NCI-H82 (cell line): ENCODE measurements at regions not wholly inside any gene's neighbourhood (a gene's known extent, or its start where the extent isn't known, plus 50 kb on each side); places are given as distances from the start of the nearest gene placed in this dataset.

ENCODE experiments used
- DNase-seq: peaks from one replicate; lab custom pipeline; 2025; lab: John Stamatoyannopoulos, UW

DNA sequence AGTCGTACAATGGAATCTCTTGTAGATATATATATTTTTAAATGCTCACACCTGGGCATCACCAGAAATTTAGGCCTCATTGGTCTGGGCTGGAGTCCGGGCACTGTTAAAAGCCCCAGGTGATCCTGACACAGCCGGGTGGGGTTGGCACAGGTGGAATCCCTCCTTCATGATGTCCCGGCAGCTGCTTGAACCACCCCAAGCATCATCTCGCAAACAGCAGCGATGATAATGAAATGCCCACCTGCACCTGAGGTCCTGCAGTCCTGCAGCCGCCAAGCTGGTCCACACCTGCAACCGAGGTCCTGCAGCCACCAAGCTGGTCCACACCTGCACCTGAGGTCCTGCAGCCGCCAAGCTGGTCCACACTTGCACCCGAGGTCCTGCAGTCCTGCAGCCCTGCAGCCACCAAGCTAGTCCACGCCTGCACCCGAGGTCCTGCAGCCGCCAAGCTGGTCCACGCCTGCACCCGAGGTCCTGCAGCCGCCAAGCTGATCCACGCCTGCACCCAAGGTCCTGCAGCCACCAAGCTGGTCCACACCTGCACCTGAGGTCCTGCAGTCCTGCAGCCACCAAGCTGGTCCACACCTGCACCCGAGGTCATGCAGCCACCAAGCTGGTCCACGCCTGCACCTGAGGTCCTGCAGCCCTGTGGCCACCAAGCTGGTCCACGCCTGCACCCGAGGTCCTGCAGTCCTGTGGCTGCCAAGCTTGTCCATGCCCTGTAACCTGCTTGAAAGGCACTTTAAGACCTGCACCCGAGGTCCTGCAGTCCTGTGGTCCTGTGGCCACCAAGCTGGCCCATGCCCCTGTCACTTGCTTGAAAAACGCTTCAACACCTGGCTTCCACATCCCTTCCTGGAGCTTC, 261.2 kb downstream of the DLL1 start:
- DNase-seq, result no peak

DNA sequence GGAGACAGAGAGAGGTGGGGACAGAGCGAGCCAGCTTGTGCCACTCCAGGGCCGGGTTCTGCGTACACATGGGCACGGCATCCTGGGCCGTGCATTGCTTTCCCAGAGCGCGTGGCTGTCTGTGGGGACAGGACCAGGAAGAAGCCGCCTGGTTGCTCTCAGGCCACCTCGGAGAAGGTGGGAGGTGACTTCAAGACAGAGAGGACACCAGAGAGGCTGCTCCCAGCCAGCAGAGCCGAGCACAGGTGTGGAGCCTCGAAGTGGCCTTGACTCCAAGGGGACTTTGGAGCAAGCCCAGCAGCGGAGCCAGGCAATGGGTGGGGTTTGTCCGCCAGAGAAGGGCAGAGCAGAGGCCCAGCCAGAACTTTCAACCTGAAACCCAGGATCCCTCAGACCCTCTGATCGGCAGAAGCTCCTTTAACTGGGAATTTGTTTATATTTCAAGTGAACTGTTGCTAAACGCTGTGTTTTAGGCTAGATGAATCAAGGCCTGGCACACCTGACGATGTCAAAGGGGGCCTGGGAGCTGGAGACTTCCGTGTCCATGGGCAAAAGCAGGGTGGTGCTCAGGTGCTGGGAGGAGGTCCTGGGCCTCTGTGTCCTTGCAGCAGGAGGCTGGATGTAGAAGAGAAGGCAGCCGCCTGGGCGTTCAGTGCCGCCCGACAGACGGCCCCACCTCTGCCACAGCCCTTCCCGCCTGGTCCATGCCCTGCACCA, 262.1 kb downstream of the DLL1 start:
- no peak for DNase-seq

DNA sequence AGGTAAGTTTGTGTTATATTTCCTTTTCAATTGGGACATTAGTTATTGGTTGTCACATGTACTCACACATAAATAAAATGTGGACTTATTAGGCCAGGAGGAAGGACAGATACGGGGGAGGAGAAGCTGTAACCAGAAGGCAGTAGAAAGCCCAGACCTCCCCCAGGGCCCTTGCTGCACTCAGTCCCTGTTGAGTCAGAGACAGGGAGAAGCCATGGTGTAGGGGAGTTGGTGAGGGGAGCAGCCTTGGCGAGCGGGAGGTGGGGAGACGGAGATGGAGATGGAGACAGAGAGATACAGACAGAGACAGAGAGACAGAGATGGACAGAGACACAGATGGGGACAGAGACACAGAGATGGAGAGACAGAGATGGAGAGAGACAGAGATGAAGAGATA, 263.2 kb downstream of the DLL1 start:
- no peak for DNase-seq

DNA sequence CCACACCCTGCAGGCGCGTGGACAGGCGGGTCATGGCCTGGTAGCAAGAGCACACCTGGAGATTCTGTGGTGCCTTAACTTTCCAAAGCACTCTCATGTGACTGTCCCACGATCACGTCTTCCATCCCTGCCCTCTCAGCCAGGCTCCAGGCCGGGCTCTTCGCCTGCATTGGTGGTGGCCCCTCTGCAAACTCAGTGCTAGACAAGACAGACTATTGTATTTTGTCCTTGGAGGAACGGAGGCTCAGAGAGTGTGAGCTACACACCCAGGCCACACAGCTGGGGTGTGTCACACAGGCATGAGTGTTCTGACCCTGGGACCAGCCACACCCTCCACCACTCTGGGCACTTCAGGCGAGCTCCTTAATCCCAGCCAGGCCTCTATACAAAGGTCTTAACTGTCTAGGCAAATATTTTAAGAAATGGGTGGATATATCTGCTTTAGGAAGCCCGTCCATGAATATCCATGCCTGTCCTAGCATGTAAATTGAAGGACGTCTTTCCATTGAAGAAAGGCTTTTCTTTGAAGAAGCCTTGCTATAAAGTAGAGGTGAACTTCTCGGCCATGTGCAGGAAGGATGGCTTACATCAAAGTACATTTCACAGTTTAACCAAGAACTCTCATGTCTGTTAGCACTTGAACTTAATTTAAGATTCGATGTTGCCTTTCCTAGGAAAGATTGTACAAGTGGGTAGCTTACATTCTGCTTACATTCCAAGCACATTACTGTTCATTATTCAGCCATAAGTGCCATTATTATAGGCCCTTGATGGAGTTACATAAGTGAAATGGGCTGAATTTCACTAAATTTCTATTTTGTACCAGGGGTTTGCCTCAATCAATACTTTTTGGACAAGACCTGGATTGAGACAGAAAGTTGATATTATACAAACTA, 263.9 kb downstream of the DLL1 start:
- no peak for DNase-seq

DNA sequence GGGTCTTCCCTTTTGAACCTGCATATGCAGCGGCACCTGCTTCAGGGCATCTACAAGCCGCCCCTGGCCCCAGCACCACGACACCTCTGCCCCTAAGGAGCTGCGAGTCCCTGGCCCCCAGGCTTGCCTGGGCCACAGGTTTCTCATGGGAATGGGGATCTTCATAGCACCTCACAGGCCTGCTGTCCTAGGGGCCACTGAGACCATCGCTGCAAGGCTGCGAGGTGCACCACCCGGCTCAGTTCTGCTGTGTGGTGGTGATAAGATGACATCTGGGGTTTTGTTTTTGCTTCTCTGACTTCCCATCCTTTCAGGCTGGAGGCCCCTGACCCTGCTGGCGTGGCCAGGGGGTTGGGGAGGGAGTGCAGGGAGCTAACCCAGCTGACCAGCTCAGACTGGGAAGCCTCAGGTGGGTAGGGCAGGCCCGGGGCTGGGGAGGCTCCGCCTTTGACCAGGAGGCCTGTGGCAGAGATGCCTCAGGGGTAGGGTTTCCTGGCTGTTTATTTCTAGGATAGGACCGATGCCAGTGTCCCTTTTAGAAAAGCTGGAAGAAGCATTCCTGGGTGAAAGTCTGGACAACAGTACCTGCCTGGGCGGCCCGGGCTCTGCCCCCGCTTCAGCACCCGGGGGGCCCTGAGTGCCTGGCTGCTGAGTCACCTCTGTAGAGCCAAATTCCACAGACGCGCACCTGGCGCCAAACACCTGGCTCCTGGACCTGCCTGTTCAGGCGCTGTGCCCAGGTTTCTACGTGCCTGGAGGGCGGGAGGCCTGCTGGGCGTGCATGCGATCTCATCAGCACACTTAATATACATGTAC, 264.7 kb downstream of the DLL1 start:
- DNase-seq, result no peak

- DNase-seq, result no peak
These were observed 265.5 kb downstream of the DLL1 start for GRCh38 chr6:170025341-170025911.

DNA sequence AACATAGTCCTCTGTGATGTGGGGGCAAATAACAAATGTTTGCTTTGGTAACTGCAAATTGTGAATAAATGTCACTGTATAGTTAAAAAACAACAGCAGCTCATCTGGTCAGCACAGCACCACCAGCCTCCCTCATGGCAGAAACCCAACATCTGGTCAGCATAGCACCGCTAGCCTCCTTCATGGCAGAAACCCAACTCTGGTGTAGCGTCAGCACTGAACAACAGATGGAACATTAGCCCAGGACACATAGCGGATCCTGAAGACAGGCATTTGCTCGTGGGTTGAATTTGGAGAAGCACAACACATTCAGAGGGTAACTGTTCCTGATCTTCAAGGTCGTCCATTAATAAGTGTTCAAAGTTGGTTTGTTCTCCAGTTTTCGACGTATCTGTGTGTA, 265.9 kb downstream of the DLL1 start:
- DNase-seq, result no peak

GRCh38 chr6:170023620-170024521, 267.0 kb downstream of the DLL1 start:
- DNase-seq, result no peak

- DNase-seq, result no peak
These were observed 267.9 kb downstream of the DLL1 start for GRCh38 chr6:170022827-170023619.

DNA sequence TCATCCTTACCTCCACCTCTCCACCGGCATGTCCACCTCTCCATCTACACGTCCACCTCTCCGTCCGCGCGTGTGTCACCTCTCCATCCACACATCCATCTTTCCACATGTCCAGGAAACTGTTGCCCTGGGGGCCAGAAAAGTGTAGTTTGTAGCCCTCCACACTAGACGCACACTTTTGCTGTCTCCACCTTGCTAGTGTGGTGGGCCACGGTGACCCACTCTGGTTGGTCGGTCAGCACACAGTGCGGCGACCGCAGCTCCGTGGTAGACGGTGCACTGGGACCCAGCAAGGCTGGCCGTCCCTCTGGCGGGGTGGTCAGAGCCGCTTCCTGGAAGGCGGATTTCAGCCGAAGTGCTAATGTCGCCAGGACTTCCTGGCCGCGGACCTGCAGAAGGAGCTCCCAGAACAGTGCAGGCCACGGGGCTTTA, 268.6 kb downstream of the DLL1 start:
- no peak for DNase-seq

DNA sequence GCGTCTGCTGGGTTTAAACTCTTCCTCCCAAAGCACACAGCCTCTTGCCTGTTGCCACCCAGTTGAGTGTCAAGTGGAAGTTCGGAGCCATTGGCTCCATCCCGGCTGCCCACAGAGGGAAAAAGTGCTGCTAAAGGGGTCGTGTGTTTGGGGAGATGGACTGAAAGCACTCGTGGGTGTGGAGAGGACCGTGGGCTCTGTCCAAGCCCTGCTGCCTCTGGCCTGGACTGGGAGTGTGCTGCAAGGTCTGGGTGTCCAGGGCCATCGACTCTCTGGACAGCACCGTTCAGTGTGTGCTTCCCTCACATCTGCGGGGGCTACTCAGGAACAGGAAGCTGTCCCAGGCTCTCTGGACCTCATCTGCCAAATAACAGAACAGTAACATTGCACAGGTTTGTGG, 269.3 kb downstream of the DLL1 start:
- no peak for DNase-seq

DNA sequence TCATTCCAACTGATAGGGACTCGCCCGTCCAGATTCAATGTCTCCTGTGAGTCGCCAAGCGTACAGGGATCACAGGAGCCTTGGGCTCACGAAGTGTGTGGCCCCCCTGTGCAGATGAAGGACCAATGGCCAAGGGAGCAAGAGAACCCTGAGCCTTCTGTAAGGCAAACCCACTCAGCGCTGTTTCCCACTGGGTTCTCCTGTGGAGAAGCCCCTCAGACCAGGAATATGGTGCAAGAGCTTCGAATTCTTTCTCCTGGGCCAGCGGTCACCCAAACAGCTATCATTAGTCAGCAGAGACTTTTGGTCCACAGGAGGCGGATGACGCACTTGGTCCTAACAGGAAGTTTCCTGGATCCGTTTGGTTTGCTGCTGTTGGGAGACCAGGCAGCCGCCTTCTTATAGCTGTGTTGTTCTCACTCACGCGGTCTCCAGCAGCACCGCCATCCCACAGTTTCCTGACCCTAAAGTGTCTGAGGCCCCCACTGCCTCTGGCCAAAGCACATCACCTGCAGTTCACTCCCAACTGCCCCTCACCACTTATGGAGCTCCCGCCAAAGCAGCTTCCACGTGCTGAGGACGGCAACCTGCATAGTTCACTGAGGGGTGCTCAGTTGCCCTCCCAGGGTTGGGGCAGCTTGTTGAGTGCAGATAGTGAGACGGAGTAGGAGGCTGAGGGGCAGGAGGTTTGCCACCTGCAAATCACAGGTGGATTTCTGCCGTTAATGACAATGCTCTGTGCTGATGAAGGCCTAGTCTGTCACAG, 268.6 kb downstream of the ERMARD start:
- no peak for DNase-seq

DNA sequence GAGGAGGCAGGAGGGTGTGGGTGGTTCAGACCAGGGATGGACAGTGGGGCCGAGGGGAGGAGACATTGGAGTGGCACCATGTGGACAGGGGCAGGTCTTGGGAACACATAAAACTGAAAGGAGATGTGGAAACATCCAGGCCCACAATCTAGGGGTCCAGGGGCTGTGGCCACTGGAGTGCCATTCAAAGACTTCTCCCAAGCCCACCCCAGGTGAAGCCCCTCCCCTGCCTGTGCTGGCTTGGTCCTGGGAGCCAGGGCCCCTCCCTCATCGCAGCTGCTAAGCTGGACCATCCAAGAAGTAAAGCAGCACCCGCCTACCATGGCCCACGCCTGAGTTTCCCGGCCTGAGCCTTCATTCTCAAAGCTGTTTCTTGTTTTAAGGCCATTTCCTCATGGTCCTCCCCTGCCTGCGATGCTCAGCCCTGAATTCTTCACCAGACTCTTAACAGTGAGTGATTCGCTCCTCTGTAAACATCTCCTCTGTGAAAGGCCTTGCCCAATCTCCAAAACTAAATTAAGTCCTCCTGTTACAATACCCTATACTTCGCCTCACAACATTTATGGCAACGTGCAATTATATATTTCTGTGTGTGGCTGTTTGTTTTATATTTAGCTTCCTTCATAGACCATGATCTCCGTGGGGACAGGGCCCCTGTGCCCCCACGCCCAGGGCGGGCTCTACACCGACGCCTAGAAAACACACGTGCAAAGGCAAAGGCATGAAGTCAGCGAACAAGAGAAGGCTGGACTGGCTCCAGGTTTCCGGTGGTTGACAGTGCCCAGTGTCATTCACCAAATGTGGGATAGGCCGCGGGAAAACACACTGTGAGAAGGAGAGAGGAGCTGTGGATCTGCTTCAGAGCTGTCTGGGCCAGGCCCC, 267.8 kb downstream of the ERMARD start:
- DNase-seq, result no peak

DNA sequence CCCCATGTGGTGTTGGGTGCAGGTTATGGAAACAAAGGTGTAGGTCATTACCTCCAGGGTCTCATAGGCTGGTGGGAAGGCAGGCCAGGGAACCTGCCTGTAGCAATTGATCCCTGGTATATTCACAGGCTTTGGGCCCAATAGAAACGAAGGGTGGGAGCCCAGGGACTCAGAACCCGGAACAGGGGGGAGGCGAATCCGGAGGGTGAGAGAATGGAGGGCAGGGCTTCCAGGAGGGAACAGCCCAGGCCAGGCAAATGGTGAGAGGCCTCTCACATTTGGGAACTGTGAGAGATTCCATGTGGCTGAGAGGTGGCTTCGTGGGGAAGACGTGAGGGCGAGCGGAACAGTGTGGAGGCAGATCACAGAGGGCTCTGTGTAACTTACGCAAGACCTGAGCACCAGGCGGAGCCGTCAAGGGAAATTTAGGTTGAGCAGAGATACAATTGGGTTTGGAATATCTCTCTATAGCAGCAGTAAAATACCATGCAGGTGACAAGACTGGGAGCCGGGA, 267.1 kb downstream of the ERMARD start:
- no peak for DNase-seq

GRCh38 chr6:170017603-170018320, 266.3 kb downstream of the ERMARD start:
- no peak for DNase-seq

- no peak for DNase-seq
These were observed 262.4 kb downstream of the ERMARD start for GRCh38 chr6:170013815-170014214.

GRCh38 chr6:170012037-170012330, 260.6 kb downstream of the ERMARD start:
- DNase-seq, result no peak
